ENCODE measurements at regions not wholly inside any gene's neighbourhood (a gene's known extent, or its start where the extent isn't known, plus 50 kb on each side); places are given as distances from the start of the nearest gene placed in this dataset.

DNA sequence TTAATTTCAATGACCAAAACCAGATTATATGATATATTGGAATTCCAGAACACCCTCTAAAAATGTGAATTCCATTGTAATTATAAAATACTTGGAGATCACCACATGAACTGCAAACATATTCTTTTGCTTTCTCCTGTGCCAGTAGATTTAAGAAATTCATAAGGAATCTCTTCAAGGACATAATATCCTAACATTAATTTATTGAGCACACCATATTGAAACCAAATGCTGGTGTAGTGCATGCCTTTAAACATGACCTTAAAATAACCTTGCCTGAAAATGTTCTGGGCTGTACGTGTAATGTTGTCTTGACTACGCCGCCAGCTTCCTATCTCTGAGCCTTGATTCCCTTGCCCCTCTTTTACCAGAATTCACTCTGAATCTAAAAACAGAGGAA lies 205.0 kb upstream of the ACTBL2 start:
- no peak for FAIRE-seq

DNA sequence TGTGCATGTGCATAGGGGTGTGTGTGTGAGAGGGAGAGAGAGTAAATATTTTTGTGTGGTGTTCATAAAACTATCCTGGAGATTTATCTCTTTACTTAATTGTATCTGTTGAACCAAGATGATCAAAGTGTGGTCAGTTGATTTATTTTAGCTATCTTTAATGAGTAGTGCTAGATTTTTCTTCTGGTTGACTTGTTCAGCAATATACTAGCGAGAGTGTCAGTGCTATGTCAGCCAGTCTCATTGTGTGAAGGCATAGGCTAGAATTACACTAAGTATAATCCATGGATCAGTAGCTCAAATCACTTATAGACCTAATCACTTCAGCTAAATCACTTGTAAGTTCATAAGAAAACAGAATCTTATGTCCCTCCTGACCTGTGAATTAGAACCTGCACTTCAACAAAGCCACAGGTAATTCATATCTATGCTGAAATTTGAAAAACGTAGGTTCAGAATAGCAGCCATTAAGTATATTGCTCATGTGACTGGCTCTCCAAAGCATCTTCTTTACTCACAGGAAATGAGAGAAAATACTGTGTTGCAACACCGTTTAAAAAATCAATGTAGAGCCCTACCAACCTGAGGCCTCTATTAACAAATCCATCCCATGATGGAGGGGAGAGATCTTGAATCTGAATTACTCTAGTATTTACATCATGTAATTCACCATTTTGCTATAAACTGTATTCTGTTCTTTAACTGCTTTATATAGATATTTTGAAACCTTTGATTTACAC lies 203.1 kb upstream of the ACTBL2 start:
- FAIRE-seq (no peak), DNase-seq (ENCODE audit: insufficient read length, low spot score) (no peak)
- TF ChIP-seq POLR2AphosphoS5 (IDR thresholded peaks at IDR 0.05; ENCODE audit: low read depth, low read length): no peak
- TF ChIP-seq TAF1 (IDR thresholded peaks at IDR 0.05; ENCODE audit: low read depth, low read length): no peak
- no peak for TF ChIP-seq PAX5 (IDR thresholded peaks at IDR 0.05; ENCODE audit: insufficient read depth, low read length, severe bottlenecking)
- no peak for TF ChIP-seq POU2F2 (IDR thresholded peaks at IDR 0.05; ENCODE audit: low read depth, low read length)
- no peak for TF ChIP-seq POLR2A (IDR thresholded peaks at IDR 0.05; ENCODE audit: low read depth, low read length)
- no peak for TF ChIP-seq SPI1 (IDR thresholded peaks at IDR 0.05; ENCODE audit: low read depth, low read length)

More for the DNA sequence above, 205.0 kb upstream of the ACTBL2 start:
- DNase-seq (ENCODE audit: insufficient read length, low spot score): no peak
- TF ChIP-seq POLR2AphosphoS5 (IDR thresholded peaks at IDR 0.05; ENCODE audit: low read depth, low read length) (no peak), POLR2A (IDR thresholded peaks at IDR 0.05; ENCODE audit: low read depth, low read length) (no peak)

DNA sequence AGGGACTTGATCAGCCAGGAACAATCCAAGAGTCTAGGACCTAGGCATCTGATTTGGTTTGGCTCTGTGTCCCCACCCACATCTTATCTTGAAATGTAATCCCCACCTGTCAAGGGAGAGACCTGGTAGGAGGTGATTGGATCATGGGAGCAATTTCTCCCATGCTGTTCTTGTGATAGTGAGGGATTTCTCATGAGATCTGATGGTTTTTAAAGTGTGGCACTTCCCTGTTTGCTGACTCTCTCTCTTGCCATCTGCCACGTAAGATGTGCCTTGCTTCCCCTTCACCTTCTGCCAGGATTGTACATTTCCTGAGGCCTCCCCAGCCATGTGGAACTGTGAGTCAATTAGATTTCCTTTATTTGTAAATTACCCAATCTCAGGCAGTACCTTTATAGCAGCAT lies 201.7 kb upstream of the ACTBL2 start:
- TF ChIP-seq POLR2A (IDR thresholded peaks at IDR 0.05; ENCODE audit: low read depth, low read length): no peak
- no peak for TF ChIP-seq TAF1 (IDR thresholded peaks at IDR 0.05; ENCODE audit: low read depth, low read length)
- no peak for TF ChIP-seq POLR2AphosphoS5 (IDR thresholded peaks at IDR 0.05; ENCODE audit: low read depth, low read length)
- no peak for TF ChIP-seq POU2F2 (IDR thresholded peaks at IDR 0.05; ENCODE audit: low read depth, low read length)
- DNase-seq (ENCODE audit: insufficient read length, low spot score) (no peak), FAIRE-seq (no peak)

DNA sequence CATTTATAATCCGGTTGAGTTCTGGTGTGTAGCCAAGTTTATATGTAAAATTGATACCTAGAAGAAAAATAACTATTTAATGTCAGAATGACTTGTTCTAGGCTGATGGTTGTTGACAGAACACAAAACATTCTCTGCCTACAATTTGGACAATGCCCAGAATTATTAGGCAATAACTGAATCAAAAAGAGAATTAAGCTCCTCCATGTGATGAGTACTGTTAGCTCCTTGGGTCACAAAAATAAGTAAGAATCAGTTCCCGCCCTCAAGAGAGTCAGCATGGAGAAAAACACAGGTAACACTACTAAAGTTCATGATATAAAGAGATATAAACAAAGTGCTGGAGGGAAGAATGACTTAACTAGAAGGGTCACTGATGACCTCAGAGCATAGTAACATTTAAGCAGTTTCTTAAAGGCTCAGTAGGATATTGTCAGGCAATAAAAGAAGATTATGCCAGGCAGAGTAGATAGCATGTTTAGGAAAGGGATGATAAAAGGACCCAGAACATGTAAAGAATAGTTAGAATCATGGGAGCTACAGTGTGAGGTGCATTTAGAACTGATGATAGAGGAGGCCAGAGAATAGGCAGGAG lies 200.5 kb upstream of the ACTBL2 start:
- FAIRE-seq (no peak), DNase-seq (ENCODE audit: insufficient read length, low spot score) (no peak)
- TF ChIP-seq POLR2AphosphoS5 (IDR thresholded peaks at IDR 0.05; ENCODE audit: low read depth, low read length) (no peak), PAX5 (IDR thresholded peaks at IDR 0.05; ENCODE audit: insufficient read depth, low read length, severe bottlenecking) (no peak), SPI1 (IDR thresholded peaks at IDR 0.05; ENCODE audit: low read depth, low read length) (no peak), POLR2A (IDR thresholded peaks at IDR 0.05; ENCODE audit: low read depth, low read length) (no peak), POU2F2 (IDR thresholded peaks at IDR 0.05; ENCODE audit: low read depth, low read length) (no peak), TAF1 (IDR thresholded peaks at IDR 0.05; ENCODE audit: low read depth, low read length) (no peak)

DNA sequence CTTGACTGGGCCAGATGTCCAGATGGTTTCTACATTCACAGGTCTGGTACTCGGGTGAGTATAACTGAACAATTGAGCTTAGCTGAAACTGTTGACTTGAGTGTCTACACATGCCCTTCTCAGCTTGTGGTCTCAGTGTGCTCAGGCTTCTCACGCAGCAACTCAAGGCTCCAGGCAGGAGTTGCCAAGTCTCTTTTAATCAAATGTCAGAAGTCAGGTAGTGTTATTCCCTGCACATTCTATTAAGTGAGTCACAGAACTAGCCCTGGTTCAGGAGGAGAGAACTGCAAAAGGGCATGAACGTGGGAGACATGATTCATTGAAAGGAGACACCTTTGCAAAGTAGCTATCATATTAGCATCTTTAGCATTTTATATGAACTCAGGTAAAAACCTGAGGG lies 199.3 kb upstream of the ACTBL2 start:
- TF ChIP-seq PAX5 (IDR thresholded peaks at IDR 0.05; ENCODE audit: insufficient read depth, low read length, severe bottlenecking): no peak
- no peak for TF ChIP-seq TAF1 (IDR thresholded peaks at IDR 0.05; ENCODE audit: low read depth, low read length)
- no peak for TF ChIP-seq POLR2A (IDR thresholded peaks at IDR 0.05; ENCODE audit: low read depth, low read length)
- no peak for TF ChIP-seq SPI1 (IDR thresholded peaks at IDR 0.05; ENCODE audit: low read depth, low read length)
- DNase-seq (ENCODE audit: insufficient read length, low spot score) (no peak), FAIRE-seq (no peak)

DNA sequence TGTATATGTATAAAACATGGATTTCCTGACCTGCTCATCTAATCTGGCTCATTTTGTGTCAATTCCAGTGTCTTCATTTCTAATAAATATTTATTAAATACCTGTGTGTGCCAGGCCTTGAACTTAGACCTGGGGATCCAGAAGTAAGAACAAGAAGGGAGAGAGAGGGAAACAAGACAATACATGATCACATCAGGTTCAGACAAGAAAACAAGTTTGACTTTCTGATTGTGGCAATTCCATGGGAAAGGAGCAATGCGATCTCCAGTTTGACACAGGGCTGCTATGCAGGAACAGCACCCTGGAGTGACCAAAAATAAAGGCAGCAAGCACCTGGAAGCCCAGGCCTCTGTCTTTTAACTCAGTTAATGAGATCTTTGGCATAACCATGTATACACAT lies 198.1 kb upstream of the ACTBL2 start:
- FAIRE-seq: no peak
- TF ChIP-seq POU2F2 (IDR thresholded peaks at IDR 0.05; ENCODE audit: low read depth, low read length) (no peak), POLR2AphosphoS5 (IDR thresholded peaks at IDR 0.05; ENCODE audit: low read depth, low read length) (no peak), TAF1 (IDR thresholded peaks at IDR 0.05; ENCODE audit: low read depth, low read length) (no peak), POLR2A (IDR thresholded peaks at IDR 0.05; ENCODE audit: low read depth, low read length) (no peak), SPI1 (IDR thresholded peaks at IDR 0.05; ENCODE audit: low read depth, low read length) (no peak)

DNA sequence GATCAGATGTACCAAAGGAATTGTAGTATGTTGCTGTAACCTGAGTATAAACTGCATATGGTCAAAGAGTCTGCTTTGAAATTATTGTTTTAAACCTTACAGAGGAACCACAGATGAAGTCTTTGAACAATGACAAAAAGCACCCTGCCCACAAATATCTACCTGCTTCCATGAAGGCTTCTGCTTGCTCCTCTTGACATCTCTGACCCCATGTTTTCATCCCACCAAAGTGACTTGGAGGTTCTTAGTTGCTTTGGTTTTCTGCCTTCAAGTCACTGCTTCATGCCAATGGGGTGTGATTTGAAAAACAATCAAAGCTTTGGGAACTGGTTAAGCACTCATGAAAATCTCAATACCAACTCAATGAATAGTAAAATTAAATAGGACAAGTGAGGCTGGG lies 194.6 kb upstream of the ACTBL2 start:
- FAIRE-seq: no peak
- no peak for DNase-seq (ENCODE audit: insufficient read length, low spot score)
- TF ChIP-seq TAF1 (IDR thresholded peaks at IDR 0.05; ENCODE audit: low read depth, low read length) (no peak), PAX5 (IDR thresholded peaks at IDR 0.05; ENCODE audit: insufficient read depth, low read length, severe bottlenecking) (no peak), POU2F2 (IDR thresholded peaks at IDR 0.05; ENCODE audit: low read depth, low read length) (no peak), POLR2A (IDR thresholded peaks at IDR 0.05; ENCODE audit: low read depth, low read length) (no peak)

More for the DNA sequence above, 198.1 kb upstream of the ACTBL2 start:
- no peak for DNase-seq (ENCODE audit: insufficient read length, low spot score)

DNA sequence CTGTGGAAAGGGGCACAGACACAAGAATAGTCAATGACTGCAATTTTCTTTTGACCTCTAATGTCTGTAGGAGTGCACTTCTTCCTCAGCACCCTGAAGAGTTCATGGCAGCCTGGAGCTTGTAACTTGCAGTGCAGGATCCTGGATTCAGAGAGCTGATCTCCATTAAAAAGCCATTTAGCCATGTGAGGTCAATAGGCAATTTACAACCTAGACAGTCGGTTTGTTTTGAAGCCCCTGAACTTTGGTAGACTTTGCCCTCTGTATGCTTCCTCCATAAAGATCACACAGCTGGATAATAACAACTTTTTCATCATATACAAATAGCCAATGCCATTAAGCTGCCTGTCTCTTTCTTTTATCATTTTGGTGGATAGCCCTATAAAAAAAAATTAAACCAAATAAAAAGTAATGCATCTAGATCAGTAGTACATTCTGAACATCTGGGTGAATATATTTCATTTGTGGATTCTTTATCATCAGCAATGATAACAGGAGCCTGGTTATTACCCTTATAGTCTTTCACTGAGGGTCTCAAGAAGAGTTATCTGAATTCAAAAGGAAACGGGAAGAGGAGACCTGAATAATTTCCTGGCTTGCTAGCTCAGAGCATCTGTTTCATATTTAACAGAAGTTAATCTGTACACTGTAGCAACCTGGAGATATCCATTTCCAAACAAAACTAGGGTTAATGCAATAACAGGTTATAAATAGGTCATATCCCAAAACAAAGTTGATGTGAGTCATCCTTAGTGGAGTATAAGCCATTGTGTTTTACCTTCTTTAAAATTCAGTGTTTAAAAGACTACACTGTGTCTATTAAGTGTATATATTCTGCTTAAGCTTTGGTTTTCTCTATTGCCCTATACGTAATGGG lies 193.8 kb upstream of the ACTBL2 start:
- DNase-seq (ENCODE audit: insufficient read length, low spot score): no peak

DNA sequence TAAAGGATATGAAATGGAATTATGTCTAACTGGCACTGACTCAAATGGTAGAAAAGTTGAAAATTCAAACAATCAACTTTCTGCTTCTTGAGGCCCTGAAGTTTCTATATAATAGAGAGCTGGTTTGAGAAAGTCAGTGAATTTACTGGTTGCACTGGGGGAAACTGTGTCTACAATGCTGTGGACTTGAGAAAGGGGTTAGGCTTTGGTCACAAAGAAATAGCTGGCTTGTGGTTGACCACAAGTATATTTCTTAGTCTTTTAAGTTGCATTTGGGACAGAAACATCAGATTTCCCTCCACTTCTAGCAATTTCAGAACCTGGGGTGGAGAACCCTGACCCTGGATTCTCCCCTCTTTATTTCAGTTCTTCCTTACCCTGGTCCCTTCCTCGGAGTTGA lies 192.6 kb upstream of the ACTBL2 start:
- FAIRE-seq: no peak
- TF ChIP-seq POLR2A (IDR thresholded peaks at IDR 0.05; ENCODE audit: low read depth, low read length) (no peak), POLR2AphosphoS5 (IDR thresholded peaks at IDR 0.05; ENCODE audit: low read depth, low read length) (no peak), TAF1 (IDR thresholded peaks at IDR 0.05; ENCODE audit: low read depth, low read length) (no peak), POU2F2 (IDR thresholded peaks at IDR 0.05; ENCODE audit: low read depth, low read length) (no peak), SPI1 (IDR thresholded peaks at IDR 0.05; ENCODE audit: low read depth, low read length) (no peak), PAX5 (IDR thresholded peaks at IDR 0.05; ENCODE audit: insufficient read depth, low read length, severe bottlenecking) (no peak)
- no peak for DNase-seq (ENCODE audit: insufficient read length, low spot score)

More for the DNA sequence above, 193.8 kb upstream of the ACTBL2 start:
- TF ChIP-seq SPI1 (IDR thresholded peaks at IDR 0.05; ENCODE audit: low read depth, low read length) (no peak), PAX5 (IDR thresholded peaks at IDR 0.05; ENCODE audit: insufficient read depth, low read length, severe bottlenecking) (no peak), POU2F2 (IDR thresholded peaks at IDR 0.05; ENCODE audit: low read depth, low read length) (no peak), TAF1 (IDR thresholded peaks at IDR 0.05; ENCODE audit: low read depth, low read length) (no peak), POLR2A (IDR thresholded peaks at IDR 0.05; ENCODE audit: low read depth, low read length) (no peak), POLR2AphosphoS5 (IDR thresholded peaks at IDR 0.05; ENCODE audit: low read depth, low read length) (no peak)
- no peak for FAIRE-seq
